ENCODE measurements at regions not wholly inside any gene's neighbourhood (a gene's known extent, or its start where the extent isn't known, plus 50 kb on each side); places are given as distances from the start of the nearest gene placed in this dataset.

DNA sequence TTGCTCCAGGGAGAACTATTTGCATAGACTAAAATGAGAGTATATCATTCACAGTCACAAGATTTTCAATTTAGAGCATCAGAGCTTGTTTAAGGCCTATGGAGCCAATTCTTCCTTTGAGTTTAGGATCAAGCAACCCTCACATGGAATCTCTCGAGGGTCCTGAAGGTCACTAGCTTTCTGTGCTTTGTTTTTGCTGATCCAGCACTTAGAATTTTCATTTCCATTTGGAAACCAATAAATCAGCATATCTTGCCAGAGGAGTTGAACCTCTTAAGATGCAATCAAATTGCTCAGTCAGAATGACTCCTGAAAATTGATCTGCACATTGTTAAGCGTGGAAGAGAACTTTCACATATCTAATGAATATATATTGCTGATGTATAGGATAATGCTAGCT is 1039.6 kb downstream of the PDHA2 start:
- ATAC-seq (no peak), DNase-seq (ENCODE audit: low read depth, low spot score) (no peak)
- H3K9me3 ChIP-seq (ENCODE audit: control insufficient read depth in 1 of 2, insufficient read depth in 1 of 2, low read depth in 1 of 2, low read length in 2 of 2): peaks cover 0 to 13% of the 10 kb centered on the region in 2 experiments; a peak in 1 of 4 replicates
- H2AFZ ChIP-seq (ENCODE audit: low read depth, low read length, poor library complexity, severe bottlenecking): no peak overlapping the region
- no peak overlapping the region for H3K9ac ChIP-seq (ENCODE audit: low read length)
- intact Hi-C loops (cut with micrococcal nuclease): no loop called here
- RAD21 ChIA-PET (ENCODE audit: low non-redundant PET in 1 of 2, low total read pairs in 2 of 2, uncharacterized antibody in 2 of 2, unreplicated experiment in 2 of 2): no interaction called here
- no peaks in the 10 kb centered on the region for H4K20me1 ChIP-seq (ENCODE audit: insufficient read depth)
- CTCF ChIA-PET: no interaction called here
- POLR2A ChIA-PET: no interaction called here
- BruUV-seq (replicated peaks): no TSS peak
- H3K9me2 ChIP-seq (ENCODE audit: insufficient read depth): no peaks in the 10 kb centered on the region
- H3K4me1 ChIP-seq (ENCODE audit: control insufficient read depth in 1 of 2, insufficient read depth in 2 of 2, low read length in 2 of 2): no peaks in the 10 kb centered on the region
- no peaks in the 10 kb centered on the region for H3K27me3 ChIP-seq (ENCODE audit: insufficient read depth, low read length)
- TF ChIP-seq RAD21 (IDR thresholded peaks at IDR 0.05; ENCODE audit: low read depth) (no peak), POLR2A (IDR thresholded peaks at IDR 0.05; ENCODE audit: borderline replicate concordance, extremely low read depth, insufficient read depth, insufficient read length) (no peak), CBX3 (IDR thresholded peaks at IDR 0.05; ENCODE audit: low read depth) (no peak), CEBPB (IDR thresholded peaks at IDR 0.05; ENCODE audit: low read depth) (no peak)
- H3K27ac ChIP-seq (ENCODE audit: low read depth, low read length): no peak overlapping the region
- H3K4me2 ChIP-seq (ENCODE audit: low read length): no peak overlapping the region
- no peaks in the 10 kb centered on the region for H3K36me3 ChIP-seq (ENCODE audit: control insufficient read depth in 1 of 2, insufficient read depth in 2 of 2, low read length in 2 of 2)
- no peaks in the 10 kb centered on the region for H3K79me2 ChIP-seq (ENCODE audit: insufficient read depth, low read length)
- H3K4me3 ChIP-seq (replicated peaks in 1 of 2; ENCODE audit: low read depth in 1 of 2, low read length in 2 of 2): no peak overlapping the region

DNA sequence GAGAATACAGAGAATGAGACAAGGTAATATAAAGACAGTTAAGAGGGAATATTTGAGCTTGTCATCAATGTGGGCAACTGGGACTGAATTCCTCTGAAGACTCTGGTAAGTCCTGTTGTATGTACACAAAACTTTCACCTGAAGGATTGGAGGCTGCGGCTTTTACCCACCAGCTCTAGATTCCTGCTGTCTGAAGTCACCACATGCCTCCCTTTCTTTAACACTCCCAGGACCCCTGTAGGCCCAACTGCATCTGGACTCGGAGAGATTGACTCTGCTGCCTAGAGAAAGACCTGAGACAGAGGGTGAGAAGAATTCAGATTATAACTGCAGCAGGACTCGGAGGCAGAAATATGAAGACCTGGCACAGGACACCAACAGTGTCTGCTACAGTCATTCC is 1048.0 kb downstream of the PDHA2 start:
- Histone ChIP-seq H3K9ac (ENCODE audit: low read length) (no peak overlapping the region), H3K4me3 (replicated peaks in 1 of 2; ENCODE audit: low read depth in 1 of 2, low read length in 2 of 2) (no peak overlapping the region), H3K79me2 (ENCODE audit: insufficient read depth, low read length) (no peaks in the 10 kb centered on the region), H3K9me2 (ENCODE audit: insufficient read depth) (no peaks in the 10 kb centered on the region), H4K20me1 (ENCODE audit: insufficient read depth) (no peaks in the 10 kb centered on the region), H3K27ac (ENCODE audit: low read depth, low read length) (no peak overlapping the region), H3K9me3 (ENCODE audit: control insufficient read depth in 1 of 2, insufficient read depth in 1 of 2, low read depth in 1 of 2, low read length in 2 of 2) (no peaks in the 10 kb centered on the region), H3K4me1 (ENCODE audit: control insufficient read depth in 1 of 2, insufficient read depth in 2 of 2, low read length in 2 of 2) (no peaks in the 10 kb centered on the region), H3K4me2 (ENCODE audit: low read length) (no peak overlapping the region), H2AFZ (ENCODE audit: low read depth, low read length, poor library complexity, severe bottlenecking) (no peak overlapping the region), H3K27me3 (ENCODE audit: insufficient read depth, low read length) (no peaks in the 10 kb centered on the region), H3K36me3 (ENCODE audit: control insufficient read depth in 1 of 2, insufficient read depth in 2 of 2, low read length in 2 of 2) (no peaks in the 10 kb centered on the region)
- intact Hi-C loops (cut with micrococcal nuclease): no loop called here
- ATAC-seq (no peak), DNase-seq (ENCODE audit: low read depth, low spot score) (no peak)
- BruUV-seq (replicated peaks): no TSS peak
- ChIA-PET RAD21 (ENCODE audit: low non-redundant PET in 1 of 2, low total read pairs in 2 of 2, uncharacterized antibody in 2 of 2, unreplicated experiment in 2 of 2) (no interaction called here), POLR2A (no interaction called here), CTCF (no interaction called here)
- TF ChIP-seq, protein P1, sequence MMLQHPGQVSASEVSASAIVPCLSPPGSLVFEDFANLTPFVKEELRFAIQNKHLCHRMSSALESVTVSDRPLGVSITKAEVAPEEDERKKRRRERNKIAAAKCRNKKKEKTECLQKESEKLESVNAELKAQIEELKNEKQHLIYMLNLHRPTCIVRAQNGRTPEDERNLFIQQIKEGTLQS (IDR thresholded peaks at IDR 0.05): no peak
- TF ChIP-seq SIN3A (IDR thresholded peaks at IDR 0.05; ENCODE audit: low read depth): no peak
- no peak for TF ChIP-seq EZH2 (IDR thresholded peaks at IDR 0.05)
- no peak for TF ChIP-seq JUND (IDR thresholded peaks at IDR 0.05)
- TF ChIP-seq ZNF274 (IDR thresholded peaks at IDR 0.05; ENCODE audit: low read depth, low read length): no peak
- TF ChIP-seq CBX3 (IDR thresholded peaks at IDR 0.05; ENCODE audit: low read depth): no peak
- TF ChIP-seq FOSL1 (IDR thresholded peaks at IDR 0.05; ENCODE audit: low read depth): no peak
